ENCODE measurements at regions not wholly inside any gene's neighbourhood (a gene's known extent, or its start where the extent isn't known, plus 50 kb on each side); places are given as distances from the start of the nearest gene placed in this dataset.

GRCh38 chr2:216787851-216788540 lies 71.9 kb downstream of the TNP1 start:
- no peak for TF ChIP-seq CTCF (IDR thresholded peaks at IDR 0.05)
- DNase-seq (ENCODE audit: low spot score) (no peak), ATAC-seq (ENCODE audit: low FRiP score) (no peak)

GRCh38 chr2:216786676-216787075 lies 73.2 kb downstream of the TNP1 start:
- no peak for TF ChIP-seq CTCF (IDR thresholded peaks at IDR 0.05)
- no peak for ATAC-seq (ENCODE audit: low FRiP score)

GRCh38 chr2:216784456-216784855 lies 75.4 kb downstream of the TNP1 start:
- no peak for DNase-seq (ENCODE audit: low spot score)
- no peak for TF ChIP-seq CTCF (IDR thresholded peaks at IDR 0.05)
- ATAC-seq (ENCODE audit: low FRiP score): no peak

More at GRCh38 chr2:216786676-216787075, 73.2 kb downstream of the TNP1 start:
- no peak for DNase-seq (ENCODE audit: low spot score)

- ATAC-seq (ENCODE audit: low FRiP score): no peak
- no peak for TF ChIP-seq CTCF (IDR thresholded peaks at IDR 0.05)
- DNase-seq (ENCODE audit: low spot score): no peak
Measured at GRCh38 chr2:216781709-216782108, 78.2 kb downstream of the TNP1 start.

GRCh38 chr2:216780843-216781242 lies 79.0 kb downstream of the TNP1 start:
- no peak for ATAC-seq (ENCODE audit: low FRiP score)
- DNase-seq (ENCODE audit: low spot score): no peak
- TF ChIP-seq CTCF (IDR thresholded peaks at IDR 0.05): no peak

GRCh38 chr2:216777637-216778273 lies 82.1 kb downstream of the TNP1 start:
- ATAC-seq (ENCODE audit: low FRiP score) (no peak), DNase-seq (ENCODE audit: low spot score) (no peak)
- no peak for TF ChIP-seq CTCF (IDR thresholded peaks at IDR 0.05)

Data from omental fat pad (tissue), 3 donors.